HCT116 (cell line): ENCODE measurements at regions not wholly inside any gene's neighbourhood (a gene's known extent, or its start where the extent isn't known, plus 50 kb on each side); places are given as distances from the start of the nearest gene placed in this dataset.

Source experiments
- ATAC-seq: fragments of 200-7000 bp; cut with Tn5 transposase; 2 replicates; pipeline ENCODE4 v1.9.1; 2020; ENCODE audit warnings: mild to moderate bottlenecking, moderate library complexity
- BruUV-seq: library from RNA; stranded (reverse); fragments of 400-500 nt; replicated peaks from 2 replicates; lab custom pipeline; 2021; lab: Mats Ljungman, UMichigan
- CTCF ChIA-PET: fragments of 300-600 bp; sonication (Branson Sonifier 250); formaldehyde crosslinking; loops from one replicate; lab custom pipeline; 2021; ENCODE audit warnings: antibody characterized with exemption; lab: Charles Lee
- POLR2A ChIA-PET: fragments of 300-600, 350-600 bp; sonication (Branson Sonifier 250); formaldehyde crosslinking; loops from one replicate; lab custom pipeline; 2021; ENCODE audit warnings: antibody characterized with exemption; lab: Charles Lee
- RAD21 ChIA-PET, 2 experiments: fragments of 300-600 bp; sonication (Branson Sonifier 250); formaldehyde crosslinking; loops; one replicate each; lab custom pipeline; 2023; ENCODE audit warnings: low total read pairs in 2 of 2; ENCODE audit not compliant: uncharacterized antibody in 2 of 2, unreplicated experiment in 2 of 2, low non-redundant PET in 1 of 2; lab: Charles Lee
- DNase-seq: peaks from one replicate; pipeline ENCODE4 v3.0.0-alpha.2; 2010; ENCODE audit warnings: low read depth, low spot score
- H2AFZ ChIP-seq: fragments of 200-600 bp; shearing (Covaris generic), sonication (generic); 2 replicates; pipeline ENCODE4 v1.6.1; 2017; ENCODE audit warnings: low read depth, mixed run types, mixed read lengths, antibody characterized with exemption, low read length; ENCODE audit not compliant: poor library complexity, severe bottlenecking
- H3K27ac ChIP-seq: 2 replicates; pipeline ENCODE4 v1.5.1; 2012; ENCODE audit warnings: low read depth, low read length
- H3K27me3 ChIP-seq: fragments of 200-600 bp; sonication (generic); 2 replicates; pipeline ENCODE4 v1.6.1; 2016; ENCODE audit warnings: mixed run types, low read length, mixed read lengths; ENCODE audit not compliant: insufficient read depth
- H3K36me3 ChIP-seq, 2 experiments: fragments of 200-500 bp in 1 of 2; fragments of 200-600 bp in 1 of 2; sonication (Bioruptor generic) in 1 of 2; sonication (generic) in 1 of 2; 2 replicates each; pipeline versions ENCODE4 v1.5.1 to v1.6.1; 2014 to 2016; ENCODE audit warnings: low read length in 2 of 2, inconsistent platforms in 1 of 2, mixed read lengths in 1 of 2, mixed run types in 1 of 2; ENCODE audit not compliant: insufficient read depth in 2 of 2, control insufficient read depth in 1 of 2
- H3K4me1 ChIP-seq, 2 experiments: fragments of 200-600 bp in 1 of 2; sonication (generic) in 1 of 2; 2 replicates each; pipeline versions ENCODE4 v1.5.1 to v1.6.1; 2012 to 2017; ENCODE audit warnings: low read length in 2 of 2, inconsistent platforms in 1 of 2, mild to moderate bottlenecking in 1 of 2, mixed read lengths in 1 of 2, mixed run types in 1 of 2, moderate library complexity in 1 of 2; ENCODE audit not compliant: insufficient read depth in 2 of 2, control insufficient read depth in 1 of 2
- H3K4me2 ChIP-seq: fragments of 200-600 bp; sonication (generic); 2 replicates; pipeline ENCODE4 v1.6.1; 2017; ENCODE audit warnings: mixed run types, low read length, mixed read lengths
- H3K4me3 ChIP-seq, 2 experiments: fragments of 200-600 bp in 1 of 2; sonication (generic) in 1 of 2; replicated peaks in 1 of 2; 2 replicates each; pipeline ENCODE4 v1.5.1; 2011 to 2016; ENCODE audit warnings: low read length in 2 of 2, control low read depth in 1 of 2, low read depth in 1 of 2, mild to moderate bottlenecking in 1 of 2, mixed read lengths in 1 of 2, mixed run types in 1 of 2
- H3K79me2 ChIP-seq: fragments of 200-600 bp; sonication (generic); 2 replicates; pipeline ENCODE4 v1.6.1; 2017; ENCODE audit warnings: mild to moderate bottlenecking, mixed run types, low read length, moderate library complexity, mixed read lengths; ENCODE audit not compliant: insufficient read depth
- H3K9ac ChIP-seq: fragments of 200-600 bp; sonication (generic); 2 replicates; pipeline ENCODE4 v1.6.1; 2016; ENCODE audit warnings: low read length, mixed read lengths
- H3K9me2 ChIP-seq: fragments of 200-600 bp; sonication (generic), shearing (Covaris generic); 2 replicates; pipeline ENCODE4 v1.6.1; 2017; ENCODE audit warnings: mixed run types, mild to moderate bottlenecking, moderate library complexity; ENCODE audit not compliant: insufficient read depth
- H3K9me3 ChIP-seq, 2 experiments: fragments of 200-500 bp in 1 of 2; fragments of 200-600 bp in 1 of 2; sonication (Bioruptor generic) in 1 of 2; sonication (generic) in 1 of 2; 2 replicates each; pipeline ENCODE4 v1.6.1; 2014 to 2017; ENCODE audit warnings: low read length in 2 of 2, mixed read lengths in 2 of 2, inconsistent platforms in 1 of 2, low read depth in 1 of 2, mild to moderate bottlenecking in 1 of 2, mixed run types in 1 of 2, moderate library complexity in 1 of 2; ENCODE audit not compliant: control insufficient read depth in 1 of 2, insufficient read depth in 1 of 2
- H4K20me1 ChIP-seq: fragments of 200-600 bp; sonication (generic), shearing (Covaris generic); 2 replicates; pipeline ENCODE4 v1.6.1; 2017; ENCODE audit warnings: mixed run types, mild to moderate bottlenecking, moderate library complexity; ENCODE audit not compliant: insufficient read depth
- CBX3 ChIP-seq: IDR thresholded peaks from 2 replicates; pipeline ENCODE4 v1.6.1; 2012; ENCODE audit warnings: low read depth
- CEBPB ChIP-seq: IDR thresholded peaks from 2 replicates; pipeline ENCODE4 v1.6.1; 2012; ENCODE audit warnings: low read depth
- EGR1 ChIP-seq: IDR thresholded peaks from 2 replicates; pipeline ENCODE4 v1.6.1; 2012; ENCODE audit warnings: low read depth
- ELF1 ChIP-seq: IDR thresholded peaks from 2 replicates; pipeline ENCODE4 v1.6.1; 2012; ENCODE audit warnings: low read depth, borderline replicate concordance
- EZH2 ChIP-seq: fragments of 200-600 bp; sonication (generic); IDR thresholded peaks from 2 replicates; pipeline ENCODE4 v1.6.1; 2017; ENCODE audit warnings: antibody characterized with exemption, mixed run types
- FOSL1 ChIP-seq: IDR thresholded peaks from 2 replicates; pipeline ENCODE4 v1.6.1; 2012; ENCODE audit warnings: low read depth
- JUND ChIP-seq: IDR thresholded peaks from 2 replicates; pipeline ENCODE4 v1.6.1; 2012
- POLR2A ChIP-seq: IDR thresholded peaks from 2 replicates; pipeline ENCODE4 v1.7.0; 2011; ENCODE audit warnings: borderline replicate concordance; ENCODE audit not compliant: insufficient read depth, insufficient read length; ENCODE audit errors: extremely low read depth
- POLR2AphosphoS5 ChIP-seq: IDR thresholded peaks from 2 replicates; pipeline ENCODE4 v1.6.1; 2011; ENCODE audit warnings: mild to moderate bottlenecking, low read depth, low read length, moderate library complexity
- RAD21 ChIP-seq: IDR thresholded peaks from 2 replicates; pipeline ENCODE4 v1.6.1; 2012; ENCODE audit warnings: low read depth, mild to moderate bottlenecking
- SIN3A ChIP-seq: IDR thresholded peaks from 2 replicates; pipeline ENCODE4 v1.6.1; 2012; ENCODE audit warnings: low read depth
- SP1 ChIP-seq: IDR thresholded peaks from 2 replicates; pipeline ENCODE4 v1.6.1; 2012; ENCODE audit warnings: low read depth
- SRF ChIP-seq: IDR thresholded peaks from 2 replicates; pipeline ENCODE4 v1.6.1; 2012; ENCODE audit warnings: low read depth
- TCF7L2 ChIP-seq: IDR thresholded peaks from 2 replicates; pipeline ENCODE4 v1.7.0; 2011; ENCODE audit warnings: borderline replicate concordance, inconsistent platforms; ENCODE audit not compliant: insufficient read depth, insufficient read length; ENCODE audit errors: extremely low read depth
- ZFX ChIP-seq: fragments of 450-650 bp; IDR thresholded peaks from 2 replicates; pipeline ENCODE4 v1.6.1; 2017
- ZNF274 ChIP-seq: fragments of 200-500 bp; sonication (Bioruptor generic); IDR thresholded peaks from 2 replicates; pipeline ENCODE4 v1.6.1; 2014; ENCODE audit warnings: mild to moderate bottlenecking, low read depth, low read length, inconsistent platforms
- intact Hi-C: fragments of 100-400 bp; cut with micrococcal nuclease; formaldehyde crosslinking; loops from 2 replicates; pipeline ENCODE4 v1.10.0; 2022
- TF ChIP-seq, protein P1 (sequence below), 3 experiments: fragments of 200-600 bp in 1 of 3; sonication (generic) in 1 of 3; IDR thresholded peaks in 2 of 3; conservative IDR thresholded peaks in 1 of 3; 2 replicates each; pipeline ENCODE4 v1.5.1; 2012 to 2017; ENCODE audit warnings: low read depth in 2 of 3, low read length in 2 of 3, antibody characterized with exemption in 1 of 3, borderline replicate concordance in 1 of 3, control low read depth in 1 of 3, mild to moderate bottlenecking in 1 of 3, mixed read lengths in 1 of 3, mixed run types in 1 of 3, moderate library complexity in 1 of 3; ENCODE audit not compliant: insufficient read depth in 1 of 3
- TF ChIP-seq, protein P2 (sequence below): IDR thresholded peaks from 2 replicates; pipeline ENCODE4 v1.6.1; 2011; ENCODE audit warnings: mild to moderate bottlenecking, low read length, moderate library complexity; ENCODE audit not compliant: insufficient replicate concordance; ENCODE audit errors: extremely low read depth
- TF ChIP-seq, protein P3 (sequence below): IDR thresholded peaks from 2 replicates; pipeline ENCODE4 v1.6.1; 2012

GRCh38 chr11:13134886-13135285 lies 125.8 kb downstream of the RASSF10 start:
- H3K4me3 ChIP-seq = no peak overlapping the region
- RAD21 ChIA-PET = no interaction called here
- no peaks in the 10 kb centered on the region for H4K20me1 ChIP-seq
- H3K9me2 ChIP-seq = no peaks in the 10 kb centered on the region
- H3K79me2 ChIP-seq = no peaks in the 10 kb centered on the region
- H3K36me3 ChIP-seq = no peaks in the 10 kb centered on the region
- no peak overlapping the region for H3K9ac ChIP-seq
- POLR2A ChIA-PET = no interaction called here
- no TSS peak for BruUV-seq
- peak overlapping the region; percentile 68 for H2AFZ ChIP-seq
- DNase-seq = no peak
- H3K27me3 ChIP-seq = no peaks in the 10 kb centered on the region
- TF ChIP-seq EGR1 = no peak
- TF ChIP-seq ZNF274 = no peak
- TF ChIP-seq, protein P1, sequence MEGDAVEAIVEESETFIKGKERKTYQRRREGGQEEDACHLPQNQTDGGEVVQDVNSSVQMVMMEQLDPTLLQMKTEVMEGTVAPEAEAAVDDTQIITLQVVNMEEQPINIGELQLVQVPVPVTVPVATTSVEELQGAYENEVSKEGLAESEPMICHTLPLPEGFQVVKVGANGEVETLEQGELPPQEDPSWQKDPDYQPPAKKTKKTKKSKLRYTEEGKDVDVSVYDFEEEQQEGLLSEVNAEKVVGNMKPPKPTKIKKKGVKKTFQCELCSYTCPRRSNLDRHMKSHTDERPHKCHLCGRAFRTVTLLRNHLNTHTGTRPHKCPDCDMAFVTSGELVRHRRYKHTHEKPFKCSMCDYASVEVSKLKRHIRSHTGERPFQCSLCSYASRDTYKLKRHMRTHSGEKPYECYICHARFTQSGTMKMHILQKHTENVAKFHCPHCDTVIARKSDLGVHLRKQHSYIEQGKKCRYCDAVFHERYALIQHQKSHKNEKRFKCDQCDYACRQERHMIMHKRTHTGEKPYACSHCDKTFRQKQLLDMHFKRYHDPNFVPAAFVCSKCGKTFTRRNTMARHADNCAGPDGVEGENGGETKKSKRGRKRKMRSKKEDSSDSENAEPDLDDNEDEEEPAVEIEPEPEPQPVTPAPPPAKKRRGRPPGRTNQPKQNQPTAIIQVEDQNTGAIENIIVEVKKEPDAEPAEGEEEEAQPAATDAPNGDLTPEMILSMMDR (IDR thresholded peaks at IDR 0.05 in 2 of 3, conservative IDR thresholded peaks at IDR 0.05 in 1 of 3; ENCODE audit: borderline replicate concordance in 1 of 3, insufficient read depth in 1 of 3, low read depth in 2 of 3, low read length in 2 of 3) = no peak
- TF ChIP-seq RAD21 = no peak
- no peak for TF ChIP-seq CBX3
- TF ChIP-seq SRF = no peak
- no peak for TF ChIP-seq JUND
- no peak for TF ChIP-seq EZH2
- TF ChIP-seq POLR2AphosphoS5 = no peak
- no peak for TF ChIP-seq SIN3A
- no peak for TF ChIP-seq SP1
- no peak for TF ChIP-seq TCF7L2
- TF ChIP-seq FOSL1 = no peak
- no peak for TF ChIP-seq ELF1
- TF ChIP-seq ZFX = no peak
- TF ChIP-seq, protein P2, sequence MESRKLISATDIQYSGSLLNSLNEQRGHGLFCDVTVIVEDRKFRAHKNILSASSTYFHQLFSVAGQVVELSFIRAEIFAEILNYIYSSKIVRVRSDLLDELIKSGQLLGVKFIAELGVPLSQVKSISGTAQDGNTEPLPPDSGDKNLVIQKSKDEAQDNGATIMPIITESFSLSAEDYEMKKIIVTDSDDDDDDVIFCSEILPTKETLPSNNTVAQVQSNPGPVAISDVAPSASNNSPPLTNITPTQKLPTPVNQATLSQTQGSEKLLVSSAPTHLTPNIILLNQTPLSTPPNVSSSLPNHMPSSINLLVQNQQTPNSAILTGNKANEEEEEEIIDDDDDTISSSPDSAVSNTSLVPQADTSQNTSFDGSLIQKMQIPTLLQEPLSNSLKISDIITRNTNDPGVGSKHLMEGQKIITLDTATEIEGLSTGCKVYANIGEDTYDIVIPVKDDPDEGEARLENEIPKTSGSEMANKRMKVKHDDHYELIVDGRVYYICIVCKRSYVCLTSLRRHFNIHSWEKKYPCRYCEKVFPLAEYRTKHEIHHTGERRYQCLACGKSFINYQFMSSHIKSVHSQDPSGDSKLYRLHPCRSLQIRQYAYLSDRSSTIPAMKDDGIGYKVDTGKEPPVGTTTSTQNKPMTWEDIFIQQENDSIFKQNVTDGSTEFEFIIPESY = no peak
- TF ChIP-seq, protein P3, sequence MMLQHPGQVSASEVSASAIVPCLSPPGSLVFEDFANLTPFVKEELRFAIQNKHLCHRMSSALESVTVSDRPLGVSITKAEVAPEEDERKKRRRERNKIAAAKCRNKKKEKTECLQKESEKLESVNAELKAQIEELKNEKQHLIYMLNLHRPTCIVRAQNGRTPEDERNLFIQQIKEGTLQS = no peak
- TF ChIP-seq CEBPB = no peak
- no peak for TF ChIP-seq POLR2A
- no peak overlapping the region for H3K27ac ChIP-seq
- intact Hi-C loops = no loop called here
- peaks cover 7 to 35% of the 10 kb centered on the region in 2 experiments for H3K4me1 ChIP-seq
- ATAC-seq = no peak
- CTCF ChIA-PET = no interaction called here
- H3K9me3 ChIP-seq = no peaks in the 10 kb centered on the region
- H3K4me2 ChIP-seq = no peak overlapping the region; the same call in 1 of the 2 replicates
